Activated CD8-positive, alpha-beta T cell treated with anti-CD3 and anti-CD28 coated beads, Interleukin-2, amount 10 ng/mL, durations not matched to agents 7 days and 5 days (primary cell): ENCODE measurements at regions not wholly inside any gene's neighbourhood (a gene's known extent, or its start where the extent isn't known, plus 50 kb on each side); places are given as distances from the start of the nearest gene placed in this dataset.

ENCODE experiments used
- ATAC-seq: fragments of 150-1000 bp; cut with Tn5 transposase; one replicate; pipeline ENCODE4 v1.10.0; 2021; ENCODE audit warnings: moderate library complexity
- CTCF ChIA-PET: fragments of 350-600 bp; sonication (Branson Sonifier 250); formaldehyde crosslinking; loops from one replicate; lab custom pipeline; 2021; ENCODE audit warnings: antibody characterized with exemption; lab: Charles Lee
- POLR2A ChIA-PET: fragments of 350-600 bp; sonication (Branson Sonifier 250); formaldehyde crosslinking; loops from one replicate; lab custom pipeline; 2021; ENCODE audit warnings: antibody characterized with exemption; lab: Charles Lee
- DNase-seq: peaks from one replicate; pipeline ENCODE4 v3.0.0-alpha.2; 2020
- H3K27ac Mint-ChIP-seq: one replicate; pipeline ENCODE4 v1.8.0; 2021; ENCODE audit warnings: mild to moderate bottlenecking, mixed read lengths
- H3K27me3 Mint-ChIP-seq: one replicate; pipeline ENCODE4 v1.8.0; 2021; ENCODE audit warnings: low read depth, mixed read lengths
- H3K36me3 Mint-ChIP-seq: one replicate; pipeline ENCODE4 v1.8.0; 2021; ENCODE audit warnings: low read depth, mixed read lengths
- H3K4me1 Mint-ChIP-seq: one replicate; pipeline ENCODE4 v1.8.0; 2021; ENCODE audit warnings: low read depth, mixed read lengths
- H3K4me3 Mint-ChIP-seq: one replicate; pipeline ENCODE4 v1.8.0; 2021; ENCODE audit warnings: mild to moderate bottlenecking, mixed read lengths
- H3K9me3 Mint-ChIP-seq: one replicate; pipeline ENCODE4 v1.8.0; 2022; ENCODE audit warnings: mixed read lengths; ENCODE audit not compliant: insufficient read depth

DNA sequence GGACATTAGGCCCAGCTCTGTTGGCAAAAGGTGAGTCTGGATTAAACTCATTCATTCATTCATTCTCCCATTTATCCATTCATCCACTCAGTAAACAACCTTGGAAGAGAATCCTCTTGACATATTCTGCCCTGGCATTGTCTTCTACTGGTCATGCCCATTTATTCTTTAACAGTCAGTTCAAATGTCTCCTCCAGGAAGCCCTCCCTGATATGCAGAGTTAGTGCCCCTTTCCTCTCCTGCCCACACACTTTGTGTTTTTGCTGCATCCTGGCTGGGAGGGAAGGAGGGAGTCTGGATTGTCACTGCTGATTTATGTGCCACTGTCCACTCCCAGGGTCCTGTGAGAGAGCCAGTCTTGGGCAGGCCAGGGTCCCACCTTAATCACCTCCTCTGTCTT is 600.3 kb downstream of the MATN1 start:
- no peaks in the 10 kb centered on the region for H3K27me3 Mint-ChIP-seq
- ATAC-seq: no peak
- CTCF ChIA-PET: no interaction called here

GRCh38 chr1:30120245-30121000 is 603.0 kb downstream of the MATN1 start:
- H3K4me3 Mint-ChIP-seq: no peak overlapping the region
- H3K4me1 Mint-ChIP-seq: no peaks in the 10 kb centered on the region
- H3K9me3 Mint-ChIP-seq: no peaks in the 10 kb centered on the region
- H3K27me3 Mint-ChIP-seq: no peaks in the 10 kb centered on the region
- no peaks in the 10 kb centered on the region for H3K36me3 Mint-ChIP-seq
- ChIA-PET CTCF (no interaction called here), POLR2A (no interaction called here)
- ATAC-seq (no peak), DNase-seq (no peak)
- no peak overlapping the region for H3K27ac Mint-ChIP-seq

More for the DNA sequence above, 600.3 kb downstream of the MATN1 start:
- Mint-ChIP-seq H3K27ac (no peak overlapping the region), H3K36me3 (no peaks in the 10 kb centered on the region), H3K4me1 (no peaks in the 10 kb centered on the region), H3K4me3 (no peak overlapping the region), H3K9me3 (no peaks in the 10 kb centered on the region)
- no peak for DNase-seq
- POLR2A ChIA-PET: no interaction called here

- Mint-ChIP-seq H3K4me1 (no peaks in the 10 kb centered on the region), H3K36me3 (no peaks in the 10 kb centered on the region), H3K9me3 (no peaks in the 10 kb centered on the region), H3K27ac (no peak overlapping the region), H3K27me3 (no peaks in the 10 kb centered on the region), H3K4me3 (no peak overlapping the region)
- CTCF ChIA-PET: no interaction called here
- POLR2A ChIA-PET: no interaction called here
- DNase-seq (no peak), ATAC-seq (no peak)
Measured at GRCh38 chr1:30117685-30118084, 605.7 kb downstream of the MATN1 start.

DNA sequence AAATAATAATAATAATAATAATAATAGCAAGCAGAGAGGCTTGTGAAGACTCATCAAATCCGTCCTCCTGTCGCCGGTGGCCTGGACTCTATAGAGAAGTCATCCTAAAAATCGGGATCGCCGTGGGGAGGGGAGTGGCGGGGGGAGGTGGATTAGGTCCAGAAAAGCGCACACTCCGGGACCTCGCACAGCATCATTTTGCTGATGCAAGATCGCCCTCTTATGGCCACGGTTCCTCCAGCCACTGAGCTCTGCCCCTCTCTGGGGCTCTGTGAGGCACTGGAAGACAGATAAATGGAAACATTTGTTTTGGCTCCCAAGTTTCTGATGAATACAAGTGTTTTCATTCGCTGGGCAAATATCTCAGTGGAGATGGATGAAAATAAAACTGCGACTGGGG is 612.0 kb downstream of the MATN1 start:
- H3K4me3 Mint-ChIP-seq: no peak overlapping the region
- ChIA-PET POLR2A (no interaction called here), CTCF (interaction anchor here (1.0 kb wide), 1 partner anchor 121 kb away, joined by 3 read pairs; no protein-coding TSS in a partner anchor)
- peaks cover 7% of the 10 kb centered on the region for H3K27me3 Mint-ChIP-seq
- H3K27ac Mint-ChIP-seq: no peak overlapping the region
- ATAC-seq (no peak), DNase-seq (peak; percentile 25)
- H3K9me3 Mint-ChIP-seq: no peaks in the 10 kb centered on the region
- peaks cover 2% of the 10 kb centered on the region for H3K4me1 Mint-ChIP-seq
- no peaks in the 10 kb centered on the region for H3K36me3 Mint-ChIP-seq

GRCh38 chr1:30110846-30111245 is 612.5 kb downstream of the MATN1 start:
- Mint-ChIP-seq H3K9me3 (no peaks in the 10 kb centered on the region), H3K27ac (no peak overlapping the region), H3K4me3 (no peak overlapping the region), H3K4me1 (peaks cover 2% of the 10 kb centered on the region), H3K27me3 (peaks cover 7% of the 10 kb centered on the region), H3K36me3 (no peaks in the 10 kb centered on the region)
- POLR2A ChIA-PET: no interaction called here
- CTCF ChIA-PET: interaction anchor here (1.0 kb wide), 1 partner anchor 122 kb away, joined by 3 read pairs; no protein-coding TSS in a partner anchor
- ATAC-seq (no peak), DNase-seq (no peak)

DNA sequence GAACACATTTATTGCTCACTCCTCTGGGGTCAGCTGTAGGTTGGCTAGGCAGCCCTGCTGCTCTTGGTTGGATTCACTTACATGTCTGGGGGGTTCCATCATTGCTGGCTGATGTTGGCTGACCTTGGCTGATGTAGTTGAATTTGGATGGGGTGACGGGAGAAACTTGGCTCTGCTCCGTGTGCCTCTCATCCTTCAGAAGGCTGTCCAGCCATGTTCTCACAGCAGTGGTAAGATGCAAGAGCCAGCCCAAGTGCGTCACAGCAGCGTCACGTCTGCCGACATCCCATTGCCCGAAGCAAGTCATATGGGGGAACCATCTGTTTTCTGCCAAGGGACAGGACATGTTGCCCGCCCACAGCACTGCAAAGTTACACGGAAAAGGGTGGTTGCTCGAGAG is 613.5 kb downstream of the MATN1 start:
- no peak for DNase-seq
- no peak for ATAC-seq
- Mint-ChIP-seq H3K36me3 (no peaks in the 10 kb centered on the region), H3K27ac (no peak overlapping the region), H3K4me1 (peaks cover 2% of the 10 kb centered on the region), H3K27me3 (peaks cover 7% of the 10 kb centered on the region), H3K9me3 (no peaks in the 10 kb centered on the region), H3K4me3 (no peak overlapping the region)
- CTCF ChIA-PET: no interaction called here
- POLR2A ChIA-PET: no interaction called here

- CTCF ChIA-PET: interaction anchor here (0.6 kb wide), 1 partner anchor 273 kb away, joined by 3 read pairs; no protein-coding TSS in a partner anchor
- Mint-ChIP-seq H3K27ac (no peak overlapping the region), H3K36me3 (no peaks in the 10 kb centered on the region), H3K9me3 (no peaks in the 10 kb centered on the region), H3K27me3 (peaks cover 7% of the 10 kb centered on the region), H3K4me1 (peaks cover 2% of the 10 kb centered on the region), H3K4me3 (no peak overlapping the region)
- no peak for DNase-seq
- ATAC-seq: no peak
- POLR2A ChIA-PET: no interaction called here
Measured at GRCh38 chr1:30108186-30108585, 615.2 kb downstream of the MATN1 start.

DNA sequence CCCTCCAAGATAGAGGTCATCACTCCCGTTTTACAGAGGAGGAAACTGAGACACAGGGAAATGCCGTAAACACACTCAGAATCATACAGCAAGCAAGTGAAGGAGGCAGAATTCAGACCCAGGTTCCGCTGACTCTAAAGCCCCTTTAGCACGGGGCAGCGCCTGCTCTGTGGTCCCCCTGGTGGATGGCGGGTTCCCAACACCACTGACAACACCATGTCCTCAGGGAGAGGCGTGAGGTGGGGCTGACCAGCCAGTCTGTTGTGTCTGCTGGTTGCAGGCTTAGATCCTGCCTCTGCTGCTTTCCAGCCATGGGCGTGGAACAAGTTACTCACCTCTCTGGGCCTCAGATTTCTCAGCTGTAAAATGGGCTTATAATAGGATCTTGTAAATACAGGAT is 617.3 kb downstream of the MATN1 start:
- Mint-ChIP-seq H3K9me3 (no peaks in the 10 kb centered on the region), H3K4me3 (no peak overlapping the region), H3K4me1 (peaks cover 2% of the 10 kb centered on the region), H3K36me3 (no peaks in the 10 kb centered on the region), H3K27ac (no peak overlapping the region), H3K27me3 (peaks cover 7% of the 10 kb centered on the region)
- ATAC-seq (no peak), DNase-seq (peak; percentile 21)
- POLR2A ChIA-PET: no interaction called here
- CTCF ChIA-PET: no interaction called here

GRCh38 chr1:30104551-30104950 is 618.8 kb downstream of the MATN1 start:
- no peaks in the 10 kb centered on the region for H3K36me3 Mint-ChIP-seq
- ChIA-PET POLR2A (no interaction called here), CTCF (no interaction called here)
- no peak for DNase-seq
- H3K4me3 Mint-ChIP-seq: no peak overlapping the region
- peaks cover 2% of the 10 kb centered on the region for H3K4me1 Mint-ChIP-seq
- H3K27me3 Mint-ChIP-seq: no peaks in the 10 kb centered on the region
- H3K27ac Mint-ChIP-seq: no peak overlapping the region
- no peak for ATAC-seq
- H3K9me3 Mint-ChIP-seq: no peaks in the 10 kb centered on the region

DNA sequence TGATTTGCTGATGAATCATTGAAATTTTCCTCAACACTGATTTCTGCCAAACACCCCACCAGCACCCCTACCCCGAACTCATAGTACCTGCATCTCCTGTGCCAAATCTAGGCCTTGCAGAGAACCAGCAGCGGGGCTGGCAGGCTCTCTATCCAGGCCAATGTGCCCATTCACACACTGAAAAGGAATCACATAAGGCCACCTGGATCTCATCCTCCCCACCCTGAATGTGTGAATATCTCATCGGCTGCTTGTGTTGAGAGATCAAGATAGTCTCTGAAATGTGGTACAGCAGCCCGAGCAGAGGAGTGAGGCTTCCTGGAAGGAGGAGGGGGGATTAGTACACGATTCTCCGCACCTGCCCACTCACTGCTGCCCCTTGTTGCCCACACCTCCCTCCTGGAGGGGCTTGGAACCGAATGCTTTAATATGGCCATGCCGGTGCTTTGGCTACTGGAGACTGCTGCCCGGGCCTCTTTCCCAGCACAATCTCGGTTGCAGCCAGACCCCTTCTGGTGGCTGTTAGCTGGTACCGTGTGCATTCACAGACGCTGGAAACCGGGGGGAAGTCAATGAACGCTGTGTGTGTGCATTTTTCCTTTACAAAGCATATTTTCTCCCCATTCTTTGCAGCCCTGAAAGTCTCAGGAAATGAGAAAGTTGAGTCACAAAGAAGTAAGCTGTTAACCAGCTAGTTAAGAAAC is 619.5 kb downstream of the MATN1 start:
- Mint-ChIP-seq H3K4me3 (no peak overlapping the region), H3K27me3 (no peaks in the 10 kb centered on the region), H3K9me3 (no peaks in the 10 kb centered on the region), H3K27ac (no peak overlapping the region), H3K4me1 (peaks cover 2% of the 10 kb centered on the region), H3K36me3 (no peaks in the 10 kb centered on the region)
- ATAC-seq (no peak), DNase-seq (no peak)
- ChIA-PET POLR2A (no interaction called here), CTCF (no interaction called here)

DNA sequence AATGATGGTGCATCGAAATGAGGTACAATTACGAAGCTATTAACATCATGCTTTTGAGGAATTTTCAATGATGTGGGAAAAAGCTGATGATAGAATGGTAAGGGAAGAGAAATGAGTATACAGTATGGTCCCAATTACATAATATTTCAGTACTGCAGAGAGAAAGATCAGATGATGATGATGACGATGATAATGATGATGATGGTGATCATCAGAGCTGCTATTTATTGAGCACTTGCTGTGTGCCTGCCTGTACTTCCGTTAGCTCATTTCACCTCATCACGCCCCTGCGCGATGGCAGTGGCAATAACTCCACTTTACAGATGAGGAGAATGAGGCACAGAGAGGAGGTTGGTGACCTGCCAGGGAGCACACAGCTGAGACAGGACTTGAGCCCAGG is 620.8 kb downstream of the MATN1 start:
- Mint-ChIP-seq H3K36me3 (no peaks in the 10 kb centered on the region), H3K27ac (no peak overlapping the region), H3K4me1 (no peaks in the 10 kb centered on the region), H3K27me3 (no peaks in the 10 kb centered on the region), H3K4me3 (no peak overlapping the region), H3K9me3 (no peaks in the 10 kb centered on the region)
- no peak for ATAC-seq
- no peak for DNase-seq
- ChIA-PET POLR2A (no interaction called here), CTCF (no interaction called here)

DNA sequence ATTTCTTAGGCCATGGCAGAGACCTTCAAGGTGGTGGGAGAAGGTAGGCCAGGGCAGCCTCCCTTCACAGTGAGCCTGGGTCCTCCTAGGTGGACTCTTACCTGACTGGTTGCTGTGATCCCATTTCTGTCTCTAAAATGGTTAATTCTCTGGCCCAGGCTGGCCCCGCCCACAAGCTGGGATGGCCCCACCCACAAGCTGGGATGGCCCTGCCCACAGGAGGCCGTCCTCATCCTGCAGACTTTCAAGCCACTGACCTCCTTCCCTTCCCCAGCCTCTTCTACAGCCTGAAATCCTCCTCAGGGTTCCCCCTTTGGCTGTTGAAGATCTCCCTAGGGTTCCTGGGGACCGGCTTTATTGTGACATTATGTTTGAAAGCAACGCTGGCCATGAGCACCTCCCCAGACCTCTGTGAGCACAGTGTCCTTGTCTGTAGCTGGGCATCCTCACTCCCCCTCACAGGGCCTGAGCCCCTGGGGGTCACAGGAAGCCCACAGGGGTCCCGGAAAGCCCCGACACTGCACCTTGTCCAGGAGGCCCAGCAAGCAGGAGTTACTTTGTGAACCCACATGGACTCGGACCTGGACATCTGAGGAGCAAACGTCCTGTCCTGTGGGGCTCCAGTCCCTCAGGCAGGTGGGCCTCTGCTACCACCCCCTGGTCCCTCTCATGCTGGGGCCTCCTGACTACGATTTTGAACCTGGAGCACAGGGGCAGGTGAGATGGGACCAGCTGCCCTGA is 621.7 kb downstream of the MATN1 start:
- ChIA-PET POLR2A (no interaction called here), CTCF (no interaction called here)
- no peaks in the 10 kb centered on the region for H3K4me1 Mint-ChIP-seq
- no peaks in the 10 kb centered on the region for H3K9me3 Mint-ChIP-seq
- no peaks in the 10 kb centered on the region for H3K36me3 Mint-ChIP-seq
- no peaks in the 10 kb centered on the region for H3K27me3 Mint-ChIP-seq
- DNase-seq (no peak), ATAC-seq (no peak)
- no peak overlapping the region for H3K27ac Mint-ChIP-seq
- no peak overlapping the region for H3K4me3 Mint-ChIP-seq
